ENCODE measurements at regions not wholly inside any gene's neighbourhood (a gene's known extent, or its start where the extent isn't known, plus 50 kb on each side); places are given as distances from the start of the nearest gene placed in this dataset.

DNA sequence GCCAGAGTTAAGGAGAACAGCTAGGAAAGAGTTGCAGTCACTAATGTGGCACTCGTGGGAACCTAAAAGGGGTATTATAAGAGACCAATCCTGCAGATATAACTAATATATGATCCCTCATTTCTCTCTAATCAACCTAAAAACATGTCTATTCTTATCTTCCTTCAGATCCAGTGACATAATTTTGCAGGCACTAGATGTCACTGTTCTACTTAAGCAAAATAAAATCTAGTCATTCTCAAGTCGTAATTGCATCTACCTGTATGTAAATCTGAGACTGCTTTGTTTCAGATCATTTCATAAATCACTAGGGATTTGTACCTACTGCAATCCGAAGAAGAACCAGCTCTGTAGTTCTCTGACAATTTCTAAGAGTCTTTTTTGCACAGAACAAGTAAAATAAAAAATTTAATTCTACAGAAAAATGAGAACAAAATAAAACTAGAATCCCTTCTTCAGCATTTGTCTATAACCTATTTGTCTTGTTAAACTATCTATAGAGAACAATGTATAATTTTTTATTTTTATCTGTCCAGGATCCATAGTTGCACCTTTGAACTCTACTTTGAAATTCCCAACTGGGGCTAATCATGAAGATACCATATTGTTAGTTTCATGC, 56.5 kb upstream of the ERBB4 start:
- TF ChIP-seq EZH2 (IDR thresholded peaks at IDR 0.05; ENCODE audit: insufficient read depth, poor library complexity, severe bottlenecking), result no peak
- TF ChIP-seq EZH2phosphoT487 (IDR thresholded peaks at IDR 0.05; ENCODE audit: insufficient read depth, low read depth), result no peak
